Retina (tissue), 1 donor: ENCODE measurements at regions not wholly inside any gene's neighbourhood (a gene's known extent, or its start where the extent isn't known, plus 50 kb on each side); places are given as distances from the start of the nearest gene placed in this dataset.
"Not testable (repeated sequence)": the region's sequence is repeated elsewhere in the genome, so short reads cannot be mapped to it uniquely, and the experiment has no call there.

ENCODE experiments used
- DNase-seq: peaks from one replicate; pipeline ENCODE4 v3.0.0-alpha.2; 2016

DNA sequence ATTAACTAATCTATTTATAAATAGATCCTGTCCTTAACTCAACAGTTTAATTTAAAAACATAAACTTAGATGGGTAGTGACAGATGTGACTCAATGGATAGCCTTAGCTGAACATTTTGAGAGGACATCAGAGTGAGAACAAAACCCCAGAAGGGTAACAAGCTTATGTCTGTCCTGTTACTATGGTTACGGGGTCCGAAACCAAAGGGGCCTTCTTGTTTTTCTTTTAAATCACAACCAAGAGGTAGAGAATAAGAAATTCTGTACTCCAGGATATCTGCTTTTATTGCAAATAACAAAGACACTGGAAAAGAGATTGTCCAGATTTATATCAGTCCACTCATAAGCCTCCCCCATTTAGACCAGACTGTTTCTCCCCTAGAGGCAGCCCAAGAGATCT is 612.1 kb downstream of the MTRR start:
- no peak for DNase-seq

DNA sequence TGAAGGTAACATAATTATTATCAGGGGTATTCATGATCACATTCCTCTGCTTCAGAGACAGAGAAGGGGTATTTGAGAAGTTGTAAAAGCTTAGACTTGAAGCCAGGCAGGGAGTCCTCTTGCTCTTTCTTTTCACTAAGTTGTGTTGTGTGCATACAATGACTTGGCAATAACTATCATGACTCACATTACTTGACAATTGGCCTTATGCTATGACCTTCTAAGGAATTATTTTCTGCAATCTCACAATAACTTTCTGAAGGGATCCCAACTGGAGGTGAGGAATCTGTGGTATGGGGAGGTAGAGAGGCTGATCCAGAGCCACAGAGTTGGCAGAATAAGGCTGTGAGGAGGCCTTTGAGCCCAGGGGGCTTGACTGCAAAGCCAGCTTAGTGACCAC is 622.3 kb downstream of the MTRR start:
- DNase-seq, result no peak

DNA sequence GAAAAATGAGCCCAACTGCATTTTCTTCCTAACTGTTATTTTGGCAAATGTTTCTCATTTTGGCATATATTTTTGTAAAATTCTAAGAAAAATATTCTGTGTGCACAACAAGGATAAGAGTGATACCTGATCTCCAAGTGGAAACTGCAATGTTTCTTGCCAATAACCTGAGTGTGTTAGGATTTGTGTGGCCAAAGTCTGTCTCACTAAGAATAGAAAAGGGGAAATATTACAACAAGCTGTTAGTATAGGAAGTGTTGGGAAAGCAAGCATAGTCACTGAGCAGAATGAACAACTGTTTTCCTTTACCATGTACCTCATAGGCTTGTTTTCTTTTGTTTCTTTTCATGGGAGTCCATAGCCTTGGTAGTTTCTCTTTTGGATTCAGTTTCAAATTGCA is 624.2 kb downstream of the MTRR start:
- DNase-seq, result no peak

DNA sequence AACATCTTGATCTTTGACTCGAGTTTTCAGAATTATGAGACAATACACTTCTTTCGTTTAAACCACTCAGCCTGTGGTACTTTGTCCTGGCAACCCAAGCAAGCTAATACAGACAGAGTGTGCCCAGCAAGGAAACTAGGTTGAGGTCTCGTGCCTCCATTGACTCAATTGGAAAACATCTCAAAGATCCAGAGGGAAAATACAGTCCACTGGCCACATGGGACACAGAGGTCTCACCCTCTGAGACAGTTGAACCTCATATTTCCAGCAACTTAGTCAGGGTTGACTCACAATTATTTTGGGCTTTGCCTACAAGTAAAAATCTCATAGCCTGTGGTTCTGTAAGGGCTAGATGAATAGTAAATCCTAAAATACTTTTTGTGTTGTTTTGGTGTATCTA is 631.5 kb downstream of the MTRR start:
- DNase-seq, result no peak

DNA sequence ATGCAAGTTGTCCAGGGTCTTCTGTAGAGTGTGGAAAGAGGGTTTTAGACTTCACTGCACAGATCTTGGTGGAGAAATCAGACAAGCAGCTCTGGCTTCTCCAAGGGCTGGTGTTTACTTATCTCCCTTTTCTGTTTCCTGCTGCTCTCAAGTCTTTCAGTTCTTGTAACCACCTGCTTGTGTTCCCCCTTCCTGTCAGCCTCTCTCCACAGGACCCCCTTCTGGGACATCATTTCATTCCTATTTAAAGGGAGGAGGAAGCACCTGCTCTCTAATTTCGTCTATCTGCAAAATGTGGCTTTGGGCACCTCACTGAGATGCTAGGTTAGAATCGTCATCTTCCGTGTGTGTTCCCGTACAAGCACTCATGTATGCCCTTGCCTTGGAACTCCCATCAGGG is 636.2 kb downstream of the MTRR start:
- no peak for DNase-seq

GRCh38 chr5:8508231-8508630 is 639.3 kb downstream of the MTRR start:
- DNase-seq, result no peak

- DNase-seq, result no peak
Measured at GRCh38 chr5:8516356-8516755, 647.4 kb downstream of the MTRR start.

GRCh38 chr5:8517456-8517855 is 648.5 kb downstream of the MTRR start:
- DNase-seq, result no peak

GRCh38 chr5:8520917-8521316 is 652.0 kb downstream of the MTRR start:
- DNase-seq, result no peak

DNA sequence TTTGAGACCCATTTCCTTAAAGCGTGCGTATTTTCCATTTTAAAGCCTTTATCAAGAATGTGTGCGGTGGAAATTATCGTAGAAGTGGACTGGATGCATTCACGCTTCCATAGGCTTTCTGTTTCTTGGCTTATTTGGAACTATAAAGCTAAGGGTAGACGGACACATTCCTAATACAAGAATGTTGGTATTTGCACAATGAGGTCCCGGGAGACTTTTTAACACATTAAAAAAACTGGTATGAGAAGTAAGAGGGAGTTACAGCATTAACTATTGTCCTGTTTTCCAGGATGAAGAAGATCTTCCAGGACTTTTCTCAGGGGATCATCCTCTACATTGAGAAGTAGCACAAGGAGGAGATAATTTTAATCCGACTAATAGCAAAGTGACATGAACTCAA is 653.0 kb downstream of the MTRR start:
- no peak for DNase-seq

DNA sequence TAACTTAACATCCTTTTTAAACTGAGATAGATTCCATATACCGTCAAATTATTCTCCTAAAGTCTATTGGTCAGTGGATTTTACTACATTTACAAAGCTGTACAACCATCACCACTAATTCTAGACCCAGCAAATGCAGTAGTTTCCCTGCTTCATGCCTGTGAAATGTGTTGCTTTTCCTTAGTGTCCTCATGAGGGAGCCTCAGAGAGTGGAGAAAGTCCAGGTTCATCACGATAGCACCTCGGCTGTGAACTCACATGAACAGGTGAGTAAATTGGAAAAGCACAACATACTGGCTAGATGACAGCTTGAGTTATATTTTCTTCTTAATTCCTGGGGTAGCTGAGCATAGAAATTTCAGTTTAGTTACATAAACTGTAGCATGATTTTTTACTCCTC is 653.7 kb downstream of the MTRR start:
- DNase-seq, result no peak

GRCh38 chr5:8523501-8523900 is 654.6 kb downstream of the MTRR start:
- no peak for DNase-seq

- no peak for DNase-seq
Measured at GRCh38 chr5:8525819-8526218, 656.9 kb downstream of the MTRR start.

DNA sequence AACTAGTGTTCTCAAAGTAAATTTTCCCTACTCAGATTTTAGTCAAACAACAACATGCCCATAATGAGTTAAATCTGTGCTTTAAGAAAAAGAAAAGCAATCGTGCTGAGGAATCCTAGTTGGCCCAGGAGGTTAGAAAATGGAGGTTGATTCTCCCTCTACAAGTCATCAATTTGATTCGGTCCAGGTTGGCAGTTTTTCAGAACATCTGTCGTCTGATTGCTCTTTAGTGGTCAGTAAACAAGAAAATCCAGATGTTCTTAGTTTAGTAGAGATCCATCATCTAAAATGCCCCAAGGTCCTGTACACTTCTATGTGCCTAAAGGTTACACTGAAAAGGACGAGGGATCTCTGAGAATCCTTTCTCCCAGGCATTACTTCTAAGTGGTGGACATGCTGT is 659.2 kb downstream of the MTRR start:
- DNase-seq, result no peak

GRCh38 chr5:8538821-8539220 is 669.9 kb downstream of the MTRR start:
- no peak for DNase-seq

DNA sequence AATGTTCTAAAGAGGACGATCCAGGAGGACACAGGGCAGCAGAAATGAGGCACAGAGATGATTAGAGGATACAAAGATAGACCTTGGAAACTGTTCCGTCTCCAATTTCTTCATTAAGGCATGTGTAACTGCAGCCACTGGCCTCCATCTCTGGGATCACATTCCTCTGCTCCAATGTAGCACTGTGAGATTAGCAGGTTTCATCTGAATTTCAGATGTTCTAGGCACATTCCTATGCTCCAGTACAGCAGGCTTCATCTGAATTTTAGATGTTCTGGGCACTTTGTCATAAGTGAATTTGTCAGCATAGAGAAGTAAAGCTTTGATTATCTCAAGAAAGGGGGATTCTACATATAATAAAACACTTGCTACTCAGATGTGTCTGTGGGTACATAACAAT is 671.4 kb downstream of the MTRR start:
- DNase-seq, result no peak

DNA sequence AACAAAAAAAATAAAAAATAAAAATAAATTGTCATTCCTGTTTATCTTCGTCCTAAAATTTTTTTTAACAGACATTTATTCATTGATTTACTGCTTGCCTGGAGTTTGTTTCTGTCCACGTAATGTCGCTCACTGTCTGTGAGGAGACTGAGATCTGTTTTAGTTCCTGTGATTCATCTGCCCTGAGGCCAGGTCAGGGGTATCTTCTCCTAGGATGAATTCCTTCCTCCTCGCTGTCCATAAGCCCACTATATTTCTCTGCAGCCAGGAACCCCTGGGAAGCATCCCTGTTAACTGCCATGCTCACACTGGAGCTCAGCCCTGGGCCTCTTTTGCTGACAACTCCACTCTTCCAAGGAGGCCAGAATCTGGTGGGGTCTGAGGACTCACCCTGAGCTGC is 682.0 kb downstream of the MTRR start:
- no peak for DNase-seq

GRCh38 chr5:8553364-8553763 is 684.4 kb downstream of the MTRR start:
- no peak for DNase-seq

- no peak for DNase-seq
Measured at GRCh38 chr5:8557728-8558127, 688.8 kb downstream of the MTRR start.

GRCh38 chr5:8560776-8561175 is 691.8 kb downstream of the MTRR start:
- DNase-seq, result no peak

DNA sequence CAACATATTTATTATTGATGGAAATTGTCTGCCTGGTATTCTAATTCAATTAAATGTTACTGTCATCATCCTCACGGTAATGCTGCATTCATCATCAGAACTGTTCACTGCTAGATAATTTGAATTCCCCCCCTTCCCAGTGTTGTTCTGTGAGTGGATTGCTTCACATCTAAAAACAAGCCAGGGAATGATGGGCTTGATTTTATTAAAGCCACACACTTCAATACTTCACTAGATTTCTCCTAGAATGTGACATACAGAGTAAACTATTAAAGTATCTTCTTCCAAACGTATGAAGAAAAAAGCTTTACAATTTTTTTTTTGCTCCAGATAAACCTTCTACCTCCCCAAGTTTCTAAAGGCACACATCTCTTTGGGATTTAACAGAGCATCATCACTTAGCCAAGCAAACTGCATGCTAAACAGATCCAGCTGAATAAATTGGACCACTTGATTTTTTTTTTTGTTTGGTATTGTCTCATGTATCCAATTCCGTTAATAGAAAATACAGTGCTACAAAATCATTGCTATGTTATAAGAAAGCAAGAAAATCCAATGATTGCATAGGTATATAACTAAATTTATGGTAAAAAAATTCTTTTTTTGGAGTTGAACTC is 692.4 kb downstream of the MTRR start:
- DNase-seq, result no peak

DNA sequence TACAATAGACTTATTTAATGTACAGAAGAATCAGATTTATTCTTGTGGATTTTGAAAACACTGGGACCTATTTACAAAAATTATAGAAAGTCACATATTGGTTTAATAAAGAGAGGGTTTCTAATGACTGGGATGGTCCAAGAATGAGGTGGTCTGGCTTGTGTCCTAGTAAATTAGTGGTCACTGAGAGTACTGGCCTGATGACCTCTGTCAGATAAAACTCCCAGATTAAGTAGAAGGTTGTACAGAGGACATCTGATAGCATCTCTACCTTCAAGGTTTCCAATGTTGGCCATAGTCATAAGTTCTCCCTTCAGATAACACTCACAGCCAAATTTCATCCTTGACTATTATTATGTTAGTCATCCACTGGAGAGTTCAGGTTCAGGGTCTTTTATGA is 692.9 kb downstream of the MTRR start:
- DNase-seq, result no peak

GRCh38 chr5:8563540-8563939 is 694.6 kb downstream of the MTRR start:
- DNase-seq, result not testable (repeated sequence)

- DNase-seq, result no peak
Measured at GRCh38 chr5:8568858-8569257, 699.9 kb downstream of the MTRR start.

GRCh38 chr5:8570528-8570927 is 701.6 kb downstream of the MTRR start:
- no peak for DNase-seq

GRCh38 chr5:8576178-8576577 is 707.2 kb downstream of the MTRR start:
- no peak for DNase-seq
